Epidermal melanocyte (primary cell): ENCODE measurements at regions not wholly inside any gene's neighbourhood (a gene's known extent, or its start where the extent isn't known, plus 50 kb on each side); places are given as distances from the start of the nearest gene placed in this dataset.

ENCODE experiments used
- DNase-seq: peaks from one replicate; pipeline ENCODE4 v3.0.0; 2011; ENCODE audit warnings: low spot score; ENCODE audit not compliant: insufficient read length

GRCh38 chr4:82034878-82035277 is 338.9 kb downstream of the HNRNPD start:
- no peak for DNase-seq

GRCh38 chr4:82033862-82034261 is 339.9 kb downstream of the HNRNPD start:
- DNase-seq, result no peak

GRCh38 chr4:82031376-82031927 is 342.3 kb downstream of the HNRNPD start:
- no peak for DNase-seq

GRCh38 chr4:82017680-82018079 is 356.1 kb downstream of the HNRNPD start:
- no peak for DNase-seq

GRCh38 chr4:82005158-82005557 is 368.6 kb downstream of the HNRNPD start:
- DNase-seq, result no peak

GRCh38 chr4:81997313-81997712 is 376.5 kb downstream of the HNRNPD start:
- no peak for DNase-seq

GRCh38 chr4:81990898-81991297 is 382.9 kb downstream of the HNRNPD start:
- no peak for DNase-seq

GRCh38 chr4:81990211-81990610 is 383.6 kb downstream of the HNRNPD start:
- DNase-seq, result no peak

- DNase-seq, result no peak
Measured at GRCh38 chr4:81989202-81989601, 384.6 kb downstream of the HNRNPD start.

GRCh38 chr4:81988178-81988577 is 385.6 kb downstream of the HNRNPD start:
- no peak for DNase-seq

GRCh38 chr4:81984746-81985145 is 389.0 kb downstream of the HNRNPD start:
- no peak for DNase-seq

GRCh38 chr4:81982846-81983540 is 390.8 kb downstream of the HNRNPD start:
- no peak for DNase-seq

GRCh38 chr4:81981218-81981617 is 392.6 kb downstream of the HNRNPD start:
- no peak for DNase-seq

- DNase-seq, result no peak
Measured at GRCh38 chr4:81974523-81974922, 399.3 kb downstream of the HNRNPD start.

GRCh38 chr4:81971637-81972381 is 402.0 kb downstream of the HNRNPD start:
- no peak for DNase-seq

GRCh38 chr4:81971061-81971460 is 402.7 kb downstream of the HNRNPD start:
- no peak for DNase-seq

GRCh38 chr4:81970454-81970853 is 403.3 kb downstream of the HNRNPD start:
- DNase-seq, result no peak

GRCh38 chr4:81966676-81967075 is 407.1 kb downstream of the HNRNPD start:
- no peak for DNase-seq

- DNase-seq, result no peak
Measured at GRCh38 chr4:81965911-81966310, 407.9 kb downstream of the HNRNPD start.

- no peak for DNase-seq
Measured at GRCh38 chr4:81965454-81965853, 408.3 kb downstream of the HNRNPD start.

- DNase-seq, result no peak
Measured at GRCh38 chr4:81963763-81964020, 410.1 kb downstream of the HNRNPD start.

- DNase-seq, result no peak
Measured at GRCh38 chr4:81963015-81963762, 410.6 kb downstream of the HNRNPD start.
